ENCODE measurements at regions not wholly inside any gene's neighbourhood (a gene's known extent, or its start where the extent isn't known, plus 50 kb on each side); places are given as distances from the start of the nearest gene placed in this dataset.

DNA sequence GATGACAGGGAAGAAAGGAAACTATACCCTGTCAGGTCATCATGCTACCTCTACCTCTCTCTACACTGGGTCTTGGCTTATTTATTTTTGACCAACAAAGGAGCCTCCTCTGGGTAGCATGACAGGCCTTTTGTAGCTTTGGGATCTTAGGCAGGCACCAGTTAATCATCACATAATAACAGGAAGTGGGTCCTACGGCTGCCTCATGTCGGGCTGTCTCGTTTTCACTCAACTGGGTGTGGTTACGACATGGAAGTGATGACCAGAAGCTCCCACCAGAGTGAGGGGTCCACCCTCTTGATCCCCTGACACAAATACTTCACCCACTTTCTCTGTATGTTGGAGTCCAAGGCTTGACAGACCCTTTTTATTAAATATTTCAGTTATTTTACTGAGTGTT lies 105.3 kb downstream of the CD47 start:
- TF ChIP-seq Cebpa-rat (IDR thresholded peaks at IDR 0.05), result no peak
- H3K36me3 ChIP-seq, result no peaks in the 10 kb centered on the region
- peak overlapping the region in 4 of 11 experiments; percentile 37 to 89 (median 70); a peak in 6 of 22 replicates for H3K27ac ChIP-seq
- no peaks in the 10 kb centered on the region for H3K9me3 ChIP-seq (replicated peaks in 1 of 11)
- H3K4me3 ChIP-seq, result no peak overlapping the region
- no peaks in the 10 kb centered on the region for H4K20me1 ChIP-seq
- H3K9ac ChIP-seq, result no peak overlapping the region
- H3K27me3 ChIP-seq, result no peaks in the 10 kb centered on the region
- peaks cover 0 to 76% (median 4%) of the 10 kb centered on the region in 10 experiments; a peak in 10 of 20 replicates for H3K4me1 ChIP-seq
- H3K4me2 ChIP-seq, result peak overlapping the region in 5 of 11 experiments; percentile 26 to 93 (median 78); a peak in 7 of 22 replicates

DNA sequence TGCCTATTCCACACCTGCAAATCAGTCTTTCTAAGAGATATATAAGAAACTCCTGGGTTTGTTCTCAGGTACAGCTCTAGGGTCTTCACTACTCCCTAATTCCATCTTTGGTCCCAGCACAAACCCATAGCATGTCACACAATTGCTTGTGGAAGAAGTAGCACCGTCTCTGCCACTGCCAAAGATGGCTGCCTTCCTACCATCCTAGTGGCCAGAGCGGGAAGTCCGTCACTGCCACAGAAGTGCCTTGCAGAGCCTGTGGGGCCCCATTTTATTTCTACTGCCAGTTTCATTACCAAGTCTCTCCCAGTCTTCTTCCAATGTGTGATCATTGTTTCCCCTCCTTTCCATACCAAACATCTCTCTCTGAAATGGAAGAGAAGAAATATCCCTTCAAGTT lies 107.6 kb downstream of the CD47 start:
- Histone ChIP-seq H4K20me1 (no peaks in the 10 kb centered on the region), H3K4me3 (no peak overlapping the region), H3K9me3 (replicated peaks in 1 of 11) (no peaks in the 10 kb centered on the region), H3K4me2 (no peak overlapping the region; a peak in 1 of 22 replicates), H3K27ac (no peak overlapping the region), H3K4me1 (peaks cover 13 to 71% (median 18%) of the 10 kb centered on the region in 10 experiments), H3K9ac (no peak overlapping the region), H3K36me3 (no peaks in the 10 kb centered on the region), H3K27me3 (no peaks in the 10 kb centered on the region)
- no peak for TF ChIP-seq Cebpa-rat (IDR thresholded peaks at IDR 0.05)

DNA sequence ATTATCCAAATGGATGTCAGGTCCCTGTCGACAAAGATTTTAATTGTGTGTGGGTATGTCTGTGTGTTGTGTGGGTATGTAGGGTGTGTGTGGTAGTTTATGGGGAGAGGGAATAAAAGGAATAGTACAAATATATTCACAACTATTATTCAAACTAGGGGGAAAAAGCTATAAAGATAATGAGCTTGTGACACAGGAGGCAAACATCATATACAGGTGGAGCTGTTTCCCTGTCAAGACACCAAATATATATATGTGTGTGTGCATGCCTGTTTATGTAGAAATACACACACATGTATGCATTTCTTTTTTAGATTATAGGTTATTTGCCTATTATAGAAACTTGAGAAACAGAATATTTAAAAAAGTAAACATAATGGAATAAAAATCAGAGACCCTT lies 108.7 kb downstream of the CD47 start:
- Histone ChIP-seq H3K27me3 (no peaks in the 10 kb centered on the region), H3K4me1 (peaks cover 21 to 63% (median 27%) of the 10 kb centered on the region in 10 experiments), H3K4me3 (no peak overlapping the region), H3K9ac (no peak overlapping the region), H3K27ac (peak overlapping the region in 2 of 11 experiments; percentile 39 to 47; a peak in 3 of 22 replicates), H3K36me3 (no peaks in the 10 kb centered on the region), H3K9me3 (replicated peaks in 1 of 11) (no peaks in the 10 kb centered on the region), H4K20me1 (no peaks in the 10 kb centered on the region), H3K4me2 (peak overlapping the region in 6 of 11 experiments; percentile 4 to 68 (median 56); a peak in 11 of 22 replicates)
- TF ChIP-seq Cebpa-rat (IDR thresholded peaks at IDR 0.05), result no peak

DNA sequence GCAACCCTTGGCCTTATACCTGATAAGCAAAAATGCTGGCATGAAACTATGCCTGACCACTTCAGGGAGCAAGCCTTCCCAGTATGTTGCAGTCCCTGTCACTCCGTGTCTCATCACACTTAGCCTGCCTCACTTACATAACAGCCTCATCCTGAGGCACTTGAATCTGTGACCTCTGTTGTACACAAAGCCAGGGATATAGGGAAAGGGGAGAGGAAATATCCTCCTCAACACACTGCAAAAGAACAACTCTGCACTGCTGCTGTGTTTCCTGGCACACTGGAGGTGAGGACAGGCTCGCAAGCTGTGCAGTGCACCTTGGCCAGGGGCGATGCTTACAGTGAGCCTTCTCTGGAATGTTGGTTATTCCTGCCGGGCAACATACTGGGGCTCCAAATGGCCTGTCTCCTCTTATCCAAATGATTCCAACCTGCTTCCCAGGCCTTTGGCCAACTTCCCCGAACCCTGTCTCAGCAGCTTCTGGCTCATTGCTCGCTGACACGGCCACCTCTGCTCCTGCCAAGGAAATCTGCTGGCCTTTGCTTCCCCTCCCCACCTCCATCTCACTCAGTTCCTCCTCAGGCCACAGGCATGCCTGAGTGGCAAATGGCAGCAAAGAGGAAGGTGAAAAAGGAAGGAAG lies 109.2 kb downstream of the CD47 start:
- Histone ChIP-seq H4K20me1 (no peaks in the 10 kb centered on the region), H3K4me2 (peak overlapping the region in 6 of 11 experiments; percentile 4 to 68 (median 56); a peak in 11 of 22 replicates), H3K27ac (peak overlapping the region in 2 of 11 experiments; percentile 39 to 47; a peak in 3 of 22 replicates), H3K27me3 (no peaks in the 10 kb centered on the region), H3K4me3 (no peak overlapping the region), H3K4me1 (peaks cover 22 to 59% (median 29%) of the 10 kb centered on the region in 10 experiments), H3K9me3 (replicated peaks in 1 of 11) (no peaks in the 10 kb centered on the region), H3K36me3 (no peaks in the 10 kb centered on the region), H3K9ac (no peak overlapping the region)
- TF ChIP-seq Cebpa-rat (IDR thresholded peaks at IDR 0.05), result no peak

DNA sequence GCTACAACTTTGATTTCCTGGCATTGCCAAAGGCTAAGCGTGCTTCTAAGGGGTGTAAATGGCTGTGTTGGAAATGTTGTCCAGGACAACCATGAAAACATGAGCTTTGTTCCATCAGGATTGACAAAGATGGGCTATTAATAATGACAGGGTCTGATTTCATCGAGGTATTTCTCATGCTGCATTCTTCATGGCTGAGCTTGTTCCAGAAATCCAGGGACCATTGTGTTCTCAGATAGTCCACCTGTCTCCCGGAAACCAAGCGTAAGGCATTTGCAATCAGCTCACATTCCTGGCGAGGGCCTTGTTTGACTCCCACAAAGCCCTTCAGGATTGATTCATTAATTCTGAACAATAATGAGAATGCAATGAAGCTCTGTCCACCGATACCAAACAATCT lies 111.3 kb downstream of the CD47 start:
- H3K4me2 ChIP-seq, result peak overlapping the region; percentile 48 to 82 (median 68); a peak in 20 of 22 replicates
- no peaks in the 10 kb centered on the region for H3K9me3 ChIP-seq (replicated peaks in 1 of 11)
- no peaks in the 10 kb centered on the region for H3K27me3 ChIP-seq
- H3K27ac ChIP-seq, result no peak overlapping the region
- H3K36me3 ChIP-seq, result no peaks in the 10 kb centered on the region
- H3K9ac ChIP-seq, result no peak overlapping the region
- TF ChIP-seq Cebpa-rat (IDR thresholded peaks at IDR 0.05), result no peak
- H3K4me3 ChIP-seq, result no peak overlapping the region
- peaks cover 34 to 56% (median 38%) of the 10 kb centered on the region in 10 experiments for H3K4me1 ChIP-seq
- H4K20me1 ChIP-seq, result no peaks in the 10 kb centered on the region

DNA sequence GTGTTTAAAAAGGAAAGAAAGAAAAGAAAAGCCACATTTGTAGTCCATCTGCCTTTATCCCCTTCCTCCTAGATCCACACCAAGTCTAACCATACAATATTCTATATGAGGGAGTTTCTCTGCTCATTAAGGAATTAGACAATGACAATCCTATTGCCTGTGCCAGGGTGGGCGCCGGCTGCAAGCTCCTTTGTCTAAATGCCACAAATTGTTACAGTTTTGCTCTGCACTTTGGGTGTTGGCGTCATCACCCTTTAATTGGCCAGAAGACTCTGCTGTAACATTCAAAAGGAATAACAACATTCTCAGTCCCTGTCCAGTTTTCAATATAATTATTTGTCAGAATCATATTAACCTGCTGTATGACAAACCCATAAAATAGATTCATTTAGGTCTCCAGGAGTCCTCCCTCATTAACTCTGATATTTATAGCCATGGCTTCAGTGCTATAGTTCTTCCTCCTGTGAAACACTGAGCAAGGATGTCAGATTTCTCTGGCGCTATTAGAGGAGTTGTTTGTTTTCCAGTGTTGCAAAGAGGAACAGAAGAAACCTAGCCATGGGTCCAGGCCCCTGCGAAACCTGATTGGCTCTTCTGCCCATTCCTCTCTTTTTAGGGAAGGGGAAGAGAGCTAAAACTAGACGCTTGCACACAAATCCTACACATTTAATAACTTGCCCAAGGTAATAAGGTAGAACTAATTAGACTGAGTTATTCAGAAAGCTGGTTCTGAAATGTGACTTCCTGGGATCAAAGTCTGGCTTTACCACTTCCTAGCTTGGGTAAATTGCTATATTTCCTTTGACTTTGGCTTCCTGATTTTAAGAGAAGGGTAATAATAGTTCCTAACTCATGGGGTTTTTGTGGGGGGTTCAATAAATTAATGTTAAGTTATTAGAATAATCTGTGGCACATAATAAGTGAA lies 112.4 kb downstream of the CD47 start:
- Histone ChIP-seq H3K9me3 (replicated peaks in 1 of 11) (no peaks in the 10 kb centered on the region), H4K20me1 (no peaks in the 10 kb centered on the region), H3K27ac (peak overlapping the region in 2 of 11 experiments; percentile 17 to 31; a peak in 3 of 22 replicates), H3K4me1 (peaks cover 34 to 63% (median 38%) of the 10 kb centered on the region in 10 experiments), H3K4me3 (no peak overlapping the region), H3K36me3 (no peaks in the 10 kb centered on the region), H3K27me3 (no peaks in the 10 kb centered on the region), H3K9ac (no peak overlapping the region), H3K4me2 (peak overlapping the region; percentile 48 to 82 (median 68))
- no peak for TF ChIP-seq Cebpa-rat (IDR thresholded peaks at IDR 0.05)

DNA sequence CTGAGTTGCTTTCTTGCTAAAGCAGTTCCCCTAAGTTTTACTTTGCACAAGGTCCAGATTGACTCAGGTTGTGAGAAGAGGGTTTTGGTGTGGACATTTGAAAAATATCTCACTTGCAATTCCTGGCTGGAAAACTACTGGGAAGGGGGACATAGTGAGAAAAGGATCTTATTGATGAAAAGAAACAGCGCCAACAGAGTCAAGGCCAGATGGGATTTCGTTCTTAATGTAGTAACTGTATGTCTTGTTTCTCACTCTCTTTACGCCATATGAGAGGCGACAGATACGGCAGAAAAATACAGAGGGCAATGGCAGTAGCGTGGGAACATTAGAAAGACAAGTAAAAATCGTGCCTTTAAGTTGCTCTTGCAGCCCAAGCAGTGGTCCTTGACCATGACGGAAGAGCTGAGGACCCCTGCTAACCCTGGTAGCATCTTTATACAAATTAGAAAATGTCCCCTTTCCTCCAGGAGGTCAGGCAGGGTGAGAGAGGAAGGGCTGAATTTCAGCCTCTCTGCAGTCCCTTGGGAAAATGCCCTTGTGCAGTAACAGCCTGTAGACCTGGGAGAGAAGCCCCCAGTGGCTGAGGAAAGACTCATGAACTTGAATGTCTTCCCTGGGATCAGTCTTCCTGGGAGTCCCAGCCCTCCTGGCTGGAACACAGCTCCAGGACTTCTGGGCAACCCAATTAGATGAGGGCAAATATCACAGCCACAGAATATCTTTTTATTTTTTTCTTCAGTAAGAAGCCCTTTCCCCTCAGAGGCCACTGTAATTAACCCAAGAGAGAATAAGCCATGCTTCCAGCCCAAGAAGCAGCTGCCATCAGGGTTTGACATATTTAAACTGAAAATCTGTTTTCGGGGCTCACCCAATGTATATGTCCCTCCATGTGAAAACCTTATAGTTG lies 113.4 kb downstream of the CD47 start:
- Histone ChIP-seq H3K36me3 (no peaks in the 10 kb centered on the region), H3K4me1 (peaks cover 34 to 59% (median 38%) of the 10 kb centered on the region in 10 experiments), H3K9me3 (replicated peaks in 1 of 11) (no peaks in the 10 kb centered on the region), H3K9ac (no peak overlapping the region), H3K27me3 (no peaks in the 10 kb centered on the region), H4K20me1 (no peaks in the 10 kb centered on the region), H3K4me3 (no peak overlapping the region), H3K4me2 (peak overlapping the region in 10 of 11 experiments; percentile 10 to 82 (median 66); a peak in 12 of 22 replicates), H3K27ac (no peak overlapping the region)
- TF ChIP-seq Cebpa-rat (IDR thresholded peaks at IDR 0.05), result no peak

DNA sequence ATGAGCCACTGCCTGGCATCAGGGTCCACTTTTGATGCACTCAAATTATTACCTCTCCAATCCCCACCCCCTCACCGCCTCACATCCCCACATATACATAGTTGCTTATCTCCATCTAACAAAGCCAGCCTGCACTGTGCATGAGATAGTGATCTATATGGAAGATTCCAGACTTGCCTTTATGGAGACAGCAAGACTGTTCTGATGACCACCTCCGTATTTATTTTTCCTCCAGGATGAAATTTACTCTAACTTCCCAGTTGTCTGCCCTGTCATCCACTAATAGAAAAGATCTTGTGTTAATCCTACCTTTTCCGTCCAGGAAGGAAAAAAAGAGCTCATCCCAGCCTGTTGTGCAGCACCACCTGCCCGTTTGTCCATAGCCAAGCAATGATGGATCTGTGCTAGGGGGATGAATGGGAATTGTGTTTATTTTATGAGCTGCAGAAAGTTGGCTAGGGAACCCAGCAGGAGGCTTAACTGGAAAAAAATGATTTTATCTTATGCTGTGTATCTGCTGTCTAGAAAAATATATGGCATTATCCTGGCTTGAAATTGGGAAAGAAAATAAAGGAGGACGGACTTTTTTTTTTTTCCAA lies 114.5 kb downstream of the CD47 start:
- no peaks in the 10 kb centered on the region for H3K27me3 ChIP-seq
- H3K9ac ChIP-seq, result no peak overlapping the region
- no peaks in the 10 kb centered on the region for H4K20me1 ChIP-seq
- no peaks in the 10 kb centered on the region for H3K36me3 ChIP-seq
- no peak overlapping the region for H3K4me3 ChIP-seq
- H3K4me2 ChIP-seq, result peak overlapping the region; percentile 36 to 72 (median 56)
- H3K9me3 ChIP-seq (replicated peaks in 1 of 11), result no peaks in the 10 kb centered on the region
- H3K27ac ChIP-seq, result no peak overlapping the region
- TF ChIP-seq Cebpa-rat (IDR thresholded peaks at IDR 0.05), result no peak
- H3K4me1 ChIP-seq, result peaks cover 30 to 47% (median 38%) of the 10 kb centered on the region in 10 experiments

Data from BLaER1 treated with 17β-estradiol and CSF1 and Interleukin-3, amounts not matched to agents 10 nM and 100 nM (cell line).